Ishikawa (cell line): ENCODE measurements at regions not wholly inside any gene's neighbourhood (a gene's known extent, or its start where the extent isn't known, plus 50 kb on each side); places are given as distances from the start of the nearest gene placed in this dataset.

ENCODE experiments used
- CEBPB ChIP-seq: IDR thresholded peaks from 2 replicates; pipeline ENCODE4 v1.6.1; 2012
- CREB1 ChIP-seq: IDR thresholded peaks from 2 replicates; pipeline ENCODE4 v1.6.1; 2012; ENCODE audit warnings: low read depth
- EGR1 ChIP-seq: IDR thresholded peaks from 2 replicates; pipeline ENCODE4 v1.6.1; 2012
- EP300 ChIP-seq: IDR thresholded peaks from 2 replicates; pipeline ENCODE4 v1.6.1; 2012; ENCODE audit warnings: borderline replicate concordance
- FOXM1 ChIP-seq: IDR thresholded peaks from 2 replicates; pipeline ENCODE4 v1.6.1; 2012; ENCODE audit warnings: low read depth, borderline replicate concordance
- MAX ChIP-seq: IDR thresholded peaks from 2 replicates; pipeline ENCODE4 v1.6.1; 2012
- NFIC ChIP-seq: IDR thresholded peaks from 2 replicates; pipeline ENCODE4 v1.6.1; 2012
- RAD21 ChIP-seq: IDR thresholded peaks from 2 replicates; pipeline ENCODE4 v1.6.1; 2012; ENCODE audit warnings: low read depth
- REST ChIP-seq: IDR thresholded peaks from 2 replicates; pipeline ENCODE4 v1.6.1; 2012; ENCODE audit warnings: low read depth, mild to moderate bottlenecking
- TAF1 ChIP-seq: IDR thresholded peaks from 2 replicates; pipeline ENCODE4 v1.6.1; 2012; ENCODE audit warnings: low read depth, mild to moderate bottlenecking
- TCF12 ChIP-seq: IDR thresholded peaks from 2 replicates; pipeline ENCODE4 v1.6.1; 2012; ENCODE audit warnings: low read depth
- TEAD4 ChIP-seq: IDR thresholded peaks from 2 replicates; pipeline ENCODE4 v1.6.1; 2012
- USF1 ChIP-seq: IDR thresholded peaks from 2 replicates; pipeline ENCODE4 v1.6.1; 2012
- YY1 ChIP-seq: IDR thresholded peaks from 2 replicates; pipeline ENCODE4 v1.6.1; 2012; ENCODE audit warnings: low read depth
- ZBTB7A ChIP-seq: IDR thresholded peaks from 2 replicates; pipeline ENCODE4 v1.6.1; 2012; ENCODE audit warnings: low read depth

GRCh38 chr16:85195900-85196772 is 83.9 kb upstream of the CIBAR2 start:
- TF ChIP-seq YY1 (no peak), NFIC (no peak), MAX (no peak), TCF12 (no peak), CEBPB (no peak), TEAD4 (no peak), ZBTB7A (no peak), USF1 (no peak), RAD21 (no peak), REST (no peak), CREB1 (no peak), EP300 (no peak), FOXM1 (no peak), TAF1 (no peak), EGR1 (no peak)

- TF ChIP-seq TEAD4 (no peak), CEBPB (no peak), EGR1 (no peak), RAD21 (no peak), USF1 (no peak), TAF1 (no peak), CREB1 (no peak)
Observed at GRCh38 chr16:85196976-85197375, 84.7 kb upstream of the CIBAR2 start.

- TF ChIP-seq FOXM1 (no peak), YY1 (no peak), NFIC (no peak), EP300 (no peak), CEBPB (no peak), TCF12 (no peak), REST (no peak), MAX (no peak), EGR1 (no peak)
Observed at GRCh38 chr16:85197611-85198566, 85.6 kb upstream of the CIBAR2 start.

GRCh38 chr16:85199069-85199725 is 86.9 kb upstream of the CIBAR2 start:
- TF ChIP-seq TEAD4 (no peak), EGR1 (no peak), RAD21 (no peak)

GRCh38 chr16:85199880-85200279 is 87.6 kb upstream of the CIBAR2 start:
- TF ChIP-seq USF1 = no peak
- no peak for TF ChIP-seq FOXM1
